ENCODE measurements at regions not wholly inside any gene's neighbourhood (a gene's known extent, or its start where the extent isn't known, plus 50 kb on each side); places are given as distances from the start of the nearest gene placed in this dataset.
A peak's percentile ranks its signal among the peaks of the same experiment; 100 is the strongest.
"Not testable (repeated sequence)": the region's sequence is repeated elsewhere in the genome, so short reads cannot be mapped to it uniquely, and the experiment has no call there.

- not testable (repeated sequence) for H3K4me3 ChIP-seq (ENCODE audit: low read depth, low read length); DNase-seq (ENCODE audit: low read depth)
Measured at GRCh38 chr22:11932212-11932611, 3595.8 kb upstream of the OR11H1 start.

DNA sequence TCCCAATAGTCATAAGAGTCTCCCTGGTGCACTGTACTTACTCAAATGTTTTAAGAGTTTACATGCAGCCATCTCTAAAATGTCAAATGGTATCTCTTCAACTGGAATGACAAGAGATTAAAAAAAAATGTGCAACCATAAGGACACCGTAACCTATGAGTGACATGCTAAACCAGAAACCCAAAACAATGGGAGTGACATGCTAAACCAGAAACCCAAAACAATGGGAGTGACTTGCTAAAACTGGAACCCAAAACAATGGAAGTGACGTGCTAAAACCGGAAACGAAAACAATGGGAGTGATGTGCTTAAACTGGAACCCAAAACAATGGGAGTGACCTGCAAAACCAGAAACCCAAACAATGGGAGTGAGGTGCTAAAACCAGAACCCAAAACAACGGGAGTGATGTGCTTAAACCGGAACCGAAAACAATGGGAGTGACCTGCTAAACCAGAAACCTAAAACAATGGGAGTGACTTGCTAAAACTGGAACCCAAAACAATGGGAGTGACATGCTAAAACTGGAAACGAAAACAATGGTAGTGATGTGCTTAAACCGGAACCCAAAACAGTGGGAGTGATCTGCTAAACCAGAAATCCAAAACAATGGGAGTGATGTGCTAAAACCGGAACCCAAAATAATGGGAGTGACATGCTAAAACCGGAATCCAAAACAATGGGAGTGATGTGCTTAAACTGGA lies 3559.9 kb upstream of the OR11H1 start:
- H3K4me3 ChIP-seq (ENCODE audit: low read depth, low read length); DNase-seq (ENCODE audit: low read depth): not testable (repeated sequence)

DNA sequence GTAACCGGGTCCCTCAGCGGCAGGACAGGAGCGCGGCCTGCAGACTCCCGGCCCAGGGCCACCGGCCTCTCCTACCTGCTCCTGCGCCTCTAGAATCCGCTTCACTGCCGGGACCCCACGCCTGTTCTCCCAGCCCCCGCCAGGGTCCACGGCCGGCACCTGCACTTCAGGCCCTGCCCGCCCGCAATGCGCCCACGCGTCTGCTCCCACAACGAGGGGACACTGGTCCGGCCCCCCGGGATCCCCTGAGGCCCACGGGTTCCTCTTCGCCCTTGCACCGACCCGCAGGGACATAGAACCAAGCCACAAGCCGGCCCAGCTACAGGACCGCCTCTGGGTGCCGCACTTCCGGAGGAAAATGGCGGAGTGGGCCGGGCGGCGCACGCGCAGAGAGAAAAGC lies 3554.1 kb upstream of the OR11H1 start:
- DNase-seq (ENCODE audit: low read depth), result peak; percentile 1
- peak overlapping the region; percentile 49 for H3K4me3 ChIP-seq (ENCODE audit: low read depth, low read length)
